HG03108 (cell line): ENCODE measurements at regions not wholly inside any gene's neighbourhood (a gene's known extent, or its start where the extent isn't known, plus 50 kb on each side); places are given as distances from the start of the nearest gene placed in this dataset.
"Not testable (repeated sequence)": the region's sequence is repeated elsewhere in the genome, so short reads cannot be mapped to it uniquely, and the experiment has no call there.

Experiments used
- ATAC-seq: cut with Tn5 transposase; IDR thresholded peaks from one replicate; pipeline ENCODE4 v1.9.1; 2021; ENCODE audit warnings: moderate library complexity; ENCODE audit not compliant: unreplicated experiment

DNA sequence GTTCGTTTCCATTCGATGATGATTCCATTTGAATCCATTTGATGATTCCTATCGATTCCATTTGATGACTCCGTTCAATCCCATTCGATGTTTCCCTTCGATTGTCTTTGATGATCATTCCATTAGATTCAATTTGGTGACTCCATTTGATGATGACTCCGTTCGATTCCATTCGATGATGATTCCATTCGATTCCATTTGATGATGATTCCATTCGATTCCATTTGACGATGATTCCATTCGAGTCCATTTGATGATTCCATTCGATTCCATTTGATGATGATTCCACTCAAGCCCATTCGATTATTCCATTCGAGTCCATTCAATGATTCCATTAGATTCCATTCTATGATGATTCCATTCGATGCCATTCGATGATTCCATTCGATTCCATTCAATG lies 2730.6 kb downstream of the RPIA start:
- ATAC-seq = not testable (repeated sequence)

DNA sequence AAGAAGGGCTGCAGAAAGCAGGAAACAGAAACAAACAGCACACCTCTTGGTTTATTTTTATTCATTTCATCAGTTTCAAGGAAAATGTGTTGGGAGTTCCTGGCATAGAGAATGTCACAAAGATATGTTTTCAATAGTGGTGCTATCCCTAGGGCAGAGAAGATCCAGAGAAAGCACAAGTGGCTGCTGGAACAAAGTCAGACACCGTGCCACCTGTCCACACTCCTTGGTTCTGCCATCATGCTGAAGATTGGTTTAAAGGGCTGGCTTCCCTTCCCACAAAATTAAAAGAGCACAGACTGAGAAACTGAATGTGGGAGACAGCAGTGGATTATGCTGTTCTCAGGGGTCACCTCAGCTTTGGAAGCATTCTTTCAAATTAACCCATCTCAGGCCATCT lies 2735.7 kb downstream of the RPIA start:
- ATAC-seq = not testable (repeated sequence)

DNA sequence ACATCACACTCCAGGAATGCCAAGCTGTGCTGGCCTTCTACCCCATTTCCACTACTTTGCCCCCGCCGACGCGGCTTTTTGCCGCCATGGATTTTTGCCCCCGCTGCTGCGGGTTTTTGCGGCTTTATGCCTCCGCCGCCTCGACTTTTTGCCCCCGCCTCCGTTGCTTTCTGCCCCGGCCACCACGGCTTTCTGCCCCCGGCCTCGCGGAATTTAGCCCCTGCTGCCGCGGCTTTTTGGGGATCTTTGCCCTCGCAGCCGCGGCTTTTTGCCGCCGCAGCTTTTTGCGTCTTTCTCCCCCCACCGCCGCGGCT lies 2750.4 kb downstream of the RPIA start:
- ATAC-seq = not testable (repeated sequence)

DNA sequence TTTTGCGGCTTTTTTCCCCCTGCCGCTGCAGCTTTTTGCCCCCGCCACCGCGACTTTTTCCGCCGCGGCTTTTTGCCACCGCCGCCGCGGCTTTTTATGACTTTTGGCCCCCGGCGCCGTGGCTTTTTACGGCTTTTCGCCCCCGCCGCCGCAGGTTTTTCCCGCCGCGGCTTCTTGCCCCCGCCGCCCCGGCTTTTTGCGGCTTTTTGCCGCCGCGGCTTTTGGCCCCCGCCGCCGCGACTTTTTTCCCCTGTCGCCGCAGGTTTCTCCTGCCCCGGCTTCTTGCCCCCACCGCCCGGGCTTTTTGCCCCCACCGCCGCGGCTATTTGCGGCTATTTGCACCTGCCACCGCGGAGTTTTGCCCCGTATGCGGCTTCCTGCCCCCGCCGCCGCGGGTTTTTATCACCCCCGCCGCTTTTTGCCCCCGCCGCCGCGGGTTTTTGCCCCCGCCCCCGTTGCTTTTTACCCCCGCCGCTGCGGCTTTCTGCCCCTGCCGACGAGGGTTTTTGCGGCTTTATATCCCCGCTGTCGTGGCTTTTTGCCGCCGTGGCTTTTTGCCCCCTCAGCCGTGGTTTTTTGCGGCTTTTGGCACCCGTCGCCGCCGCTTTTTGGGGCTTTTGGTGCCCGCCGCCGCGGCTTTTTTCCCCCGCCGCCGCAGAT lies 2750.9 kb downstream of the RPIA start:
- ATAC-seq = no peak

DNA sequence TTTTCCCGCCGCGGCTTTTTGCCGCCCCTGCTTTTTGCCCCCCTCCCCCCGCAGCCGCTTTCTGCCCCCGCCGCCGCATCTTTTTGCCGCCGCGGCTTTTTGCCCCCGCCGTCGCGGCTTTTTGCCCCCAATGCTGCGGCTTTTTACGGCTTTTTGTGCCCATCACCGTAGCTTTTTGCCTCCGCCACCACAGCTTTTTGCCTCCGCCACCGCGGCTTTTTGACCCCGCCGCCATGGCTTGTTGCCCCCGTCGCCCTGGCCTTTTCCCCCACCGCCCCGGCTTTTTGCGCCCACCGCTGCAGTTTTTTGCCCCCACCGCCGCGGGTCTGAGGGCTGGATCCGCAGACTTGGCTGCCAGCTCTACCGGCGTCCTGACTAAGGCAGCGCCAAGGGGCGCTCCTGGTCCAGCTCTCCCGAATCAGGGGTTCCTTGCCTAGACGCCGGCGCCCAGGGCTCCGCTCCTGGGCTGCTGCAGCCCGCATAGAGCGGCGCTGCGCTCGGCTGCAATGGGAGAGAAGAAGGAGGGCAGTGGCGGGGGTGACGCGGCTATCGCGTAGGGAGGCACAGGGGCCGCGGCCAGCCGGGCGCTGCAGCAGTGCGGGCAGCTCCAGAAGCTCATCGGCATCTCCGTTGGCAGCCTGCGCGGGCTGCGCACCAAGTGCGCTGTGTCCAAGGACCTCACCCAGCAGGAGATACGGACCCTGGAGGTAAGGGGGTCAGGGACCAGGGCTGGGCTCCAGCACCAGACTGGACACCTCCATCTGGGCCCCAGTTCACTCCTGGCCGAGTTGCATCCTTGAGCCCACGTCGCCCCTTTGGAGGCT lies 2751.6 kb downstream of the RPIA start:
- not testable (repeated sequence) for ATAC-seq

DNA sequence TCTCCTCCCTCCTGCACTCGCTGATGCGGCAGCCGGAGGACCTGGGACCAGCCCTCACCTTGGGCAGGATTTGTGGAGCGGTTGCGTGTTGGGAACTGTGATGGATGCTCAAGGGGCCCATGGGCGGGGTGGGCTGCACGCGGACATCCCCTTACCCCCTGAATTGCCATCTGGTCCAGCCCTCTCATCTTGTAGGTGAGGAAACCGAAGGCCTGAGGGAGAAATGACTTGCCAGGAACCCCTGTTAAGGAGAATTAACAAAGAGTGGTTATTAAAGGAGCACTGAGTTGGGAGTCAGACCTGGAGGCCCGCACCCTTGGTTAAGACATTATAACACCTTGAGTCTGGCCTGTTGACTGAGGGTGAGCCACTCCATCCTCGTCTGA lies 2752.2 kb downstream of the RPIA start:
- not testable (repeated sequence) for ATAC-seq

DNA sequence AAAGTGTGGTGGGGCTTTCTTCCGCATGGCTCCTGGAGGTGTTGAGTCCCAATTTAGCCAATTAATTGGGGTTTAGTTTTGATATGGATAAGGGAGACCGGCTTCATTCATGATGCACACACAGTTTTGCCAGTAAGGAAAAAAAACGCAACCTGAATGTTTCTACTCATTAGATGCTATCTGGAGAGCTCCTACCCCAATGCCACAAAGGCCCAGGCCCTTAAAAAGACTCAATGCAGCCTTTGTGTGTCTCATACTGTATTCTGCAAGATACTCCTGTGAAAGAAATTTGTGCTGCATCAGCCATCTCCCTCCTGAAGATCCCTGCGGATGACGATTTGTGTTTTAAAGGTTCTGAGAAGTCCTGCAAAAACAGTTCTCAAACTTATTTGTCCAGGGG lies 2754.2 kb downstream of the RPIA start:
- ATAC-seq = not testable (repeated sequence)

DNA sequence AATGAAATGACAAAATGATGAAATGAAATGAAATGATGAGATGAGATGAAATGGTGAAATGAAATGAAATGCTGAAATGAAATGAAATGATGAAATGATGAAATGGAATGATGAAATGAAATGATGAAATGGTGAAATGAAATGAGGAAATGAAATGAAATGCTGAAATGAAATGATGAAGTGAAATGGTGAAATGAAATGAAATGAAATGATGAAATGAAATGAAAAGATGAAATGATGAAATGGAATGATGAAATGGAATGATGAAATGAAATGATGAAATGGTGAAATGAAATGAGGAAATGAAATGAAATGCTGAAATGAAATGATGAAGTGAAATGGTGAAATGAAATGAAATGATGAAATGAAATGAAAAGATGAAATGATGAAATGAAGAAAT lies 2755.0 kb downstream of the RPIA start:
- not testable (repeated sequence) for ATAC-seq

DNA sequence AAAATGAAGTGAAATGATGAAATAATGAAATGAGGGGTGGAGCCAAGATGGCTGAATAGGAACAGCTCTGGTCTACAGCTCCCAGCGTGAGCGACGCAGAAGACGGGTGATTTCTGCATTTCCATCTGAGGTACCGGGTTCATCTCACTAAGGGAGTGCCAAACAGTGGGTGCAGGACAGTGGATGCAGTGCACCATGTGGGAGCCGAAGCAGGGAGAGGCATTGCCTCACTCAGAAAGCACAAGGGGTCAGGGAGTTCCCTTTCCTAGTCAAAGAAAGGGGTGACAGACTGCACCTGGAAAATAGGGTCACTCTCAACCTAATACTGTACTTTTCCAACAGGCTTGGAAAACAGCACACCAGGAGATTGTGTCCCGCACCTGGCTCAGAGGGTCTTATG lies 2755.4 kb downstream of the RPIA start:
- ATAC-seq = not testable (repeated sequence)

DNA sequence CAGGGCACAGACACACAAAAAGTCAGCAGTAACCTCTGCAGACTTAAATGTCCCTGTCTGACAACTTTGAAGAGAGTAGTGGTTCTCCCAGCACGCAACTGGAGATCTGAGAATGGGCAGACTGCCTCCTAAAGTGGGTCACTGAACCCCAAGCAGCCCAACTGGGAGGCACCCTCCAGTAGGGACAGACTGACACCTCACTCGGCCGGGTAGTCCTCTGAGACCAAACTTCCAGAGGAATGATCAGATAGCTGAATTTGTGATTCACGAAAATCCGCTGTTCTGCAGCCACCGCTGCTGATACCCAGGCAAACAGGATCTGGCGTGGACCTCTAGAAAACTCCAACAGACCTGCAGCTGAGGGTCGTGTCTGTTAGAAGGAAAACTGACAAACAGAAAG lies 2756.0 kb downstream of the RPIA start:
- ATAC-seq = not testable (repeated sequence)

DNA sequence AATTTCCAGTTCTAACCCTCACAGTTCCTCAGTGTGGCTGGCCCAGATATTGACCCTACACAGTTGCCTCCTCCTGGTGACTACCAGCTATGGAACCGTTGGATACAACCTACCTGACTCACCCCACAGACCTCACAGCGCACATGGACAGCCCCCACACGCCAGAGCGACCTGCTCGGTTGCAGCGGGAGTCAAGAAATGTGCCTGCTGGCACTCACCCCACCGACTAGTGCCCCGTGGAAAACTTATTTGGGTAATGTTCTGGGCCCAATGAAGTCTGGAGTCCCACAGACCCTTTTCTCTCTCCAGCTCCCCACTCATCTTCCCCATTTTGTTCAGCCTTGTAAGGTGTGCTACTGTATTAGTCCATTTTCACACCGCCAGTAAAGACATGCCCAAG lies 2770.8 kb downstream of the RPIA start:
- not testable (repeated sequence) for ATAC-seq

DNA sequence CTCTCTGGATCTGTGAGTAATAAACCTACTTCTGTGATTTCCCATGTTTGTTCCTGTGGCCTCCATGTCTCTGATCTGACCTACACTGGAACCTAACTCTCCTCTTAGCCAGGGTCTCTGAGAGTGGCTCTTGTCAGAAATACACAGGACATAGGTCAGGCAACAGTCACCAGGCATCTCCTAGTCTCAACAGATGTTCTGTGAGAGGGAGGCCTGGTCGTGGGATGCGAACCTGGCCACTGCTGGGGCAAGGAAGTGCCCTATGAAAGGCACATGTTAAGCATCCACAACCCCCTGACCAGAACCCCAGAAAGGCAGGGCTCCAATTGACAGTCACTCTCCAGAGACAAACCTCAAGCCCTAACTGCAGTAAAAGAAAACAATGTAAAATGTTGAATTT lies 2771.5 kb downstream of the RPIA start:
- ATAC-seq = not testable (repeated sequence)

DNA sequence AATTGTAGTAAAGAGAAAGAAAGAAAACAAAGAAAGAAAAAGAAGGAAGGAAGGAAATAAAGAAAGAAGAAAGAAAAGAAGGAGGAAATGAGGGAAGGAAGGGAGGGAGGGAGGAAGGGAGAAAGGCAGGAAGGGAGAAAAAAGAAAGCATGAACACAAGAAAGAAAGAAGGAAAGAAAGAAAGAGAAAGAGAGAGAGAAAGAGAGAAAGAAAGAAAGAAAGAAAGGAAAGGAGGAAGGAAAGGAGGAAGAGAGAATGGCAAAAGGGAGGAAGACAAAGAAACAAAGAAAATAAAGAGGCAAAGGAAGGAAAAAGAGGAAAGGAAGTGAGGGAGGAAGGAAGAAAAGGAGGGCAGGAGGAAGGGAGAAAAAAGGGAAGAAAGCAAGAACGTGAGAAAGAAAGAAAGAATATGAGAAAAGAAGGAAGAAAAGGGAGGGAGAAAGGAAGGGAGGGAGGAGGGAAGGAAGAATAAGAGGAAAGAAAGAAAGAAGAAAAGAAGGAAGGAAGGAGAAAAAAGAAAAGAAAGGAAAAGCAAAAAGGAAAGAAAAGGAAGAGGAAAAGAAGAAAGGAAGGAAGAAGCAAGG lies 2775.4 kb downstream of the RPIA start:
- ATAC-seq = not testable (repeated sequence)

DNA sequence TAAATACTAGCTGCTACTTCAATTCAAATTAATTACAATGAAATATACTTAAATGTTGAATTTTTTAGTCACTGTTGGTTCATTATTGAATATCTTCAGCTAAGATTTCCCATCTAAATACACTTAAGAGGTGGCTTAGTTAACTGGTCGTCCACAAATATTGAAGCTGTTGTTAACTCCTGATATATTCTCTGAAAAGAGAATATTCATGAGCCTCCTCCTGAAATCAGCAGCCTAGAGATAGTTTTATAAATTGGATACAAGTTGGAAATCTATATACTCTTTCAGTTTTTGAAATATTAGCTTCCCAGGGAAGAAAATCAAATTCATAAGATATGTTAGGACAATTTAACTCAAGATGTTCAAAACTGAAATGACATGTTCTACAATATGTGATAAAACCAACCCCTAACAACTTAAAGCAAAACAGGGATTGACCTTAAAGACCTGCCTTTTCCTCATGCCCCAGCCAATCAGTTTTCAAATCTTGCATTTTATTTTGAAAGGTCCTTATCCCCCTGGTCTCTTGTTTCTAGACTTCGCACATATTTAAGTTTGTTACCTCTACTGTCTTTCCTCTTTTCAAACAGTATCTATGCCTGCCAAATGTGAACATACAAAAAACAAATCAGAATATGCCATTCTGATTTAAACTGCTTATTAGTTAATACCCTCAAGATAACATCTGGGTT lies 2784.9 kb downstream of the RPIA start:
- not testable (repeated sequence) for ATAC-seq

DNA sequence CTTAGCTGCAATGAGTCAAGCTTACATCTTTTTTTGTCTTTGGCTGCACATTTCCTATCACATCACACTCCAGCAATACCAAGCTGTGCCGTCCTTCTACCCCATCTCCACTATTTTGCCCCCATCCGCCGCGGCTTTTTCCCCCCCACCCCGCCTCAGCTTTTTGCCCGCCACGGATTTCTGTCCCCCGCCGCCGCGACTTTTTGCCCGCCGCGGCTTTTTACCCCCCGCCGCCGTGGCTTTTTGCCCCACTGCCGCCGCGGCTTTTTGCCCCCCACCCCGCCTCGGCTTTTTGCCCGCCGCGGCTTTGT lies 2785.4 kb downstream of the RPIA start:
- ATAC-seq = not testable (repeated sequence)

DNA sequence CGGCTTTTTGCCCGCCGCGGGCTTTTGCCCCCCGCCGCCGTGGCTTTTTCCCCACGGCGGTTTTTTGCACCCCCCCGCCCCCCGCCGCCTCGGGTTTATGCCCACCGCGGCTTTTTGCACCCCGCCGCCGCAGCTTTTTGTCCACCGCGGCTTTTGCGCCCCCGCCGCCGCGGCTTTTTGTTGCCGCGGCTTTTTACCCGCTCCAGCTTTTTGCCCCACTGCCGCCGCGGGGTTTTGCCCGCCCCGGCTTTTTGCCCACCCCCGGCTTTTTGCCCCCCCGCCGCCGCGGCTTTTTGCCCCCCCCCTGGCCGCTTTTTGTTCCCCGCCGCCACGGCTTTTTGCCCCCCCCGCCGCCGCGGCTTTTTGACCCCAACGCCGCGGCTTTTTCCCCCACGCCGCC lies 2785.8 kb downstream of the RPIA start:
- not testable (repeated sequence) for ATAC-seq

DNA sequence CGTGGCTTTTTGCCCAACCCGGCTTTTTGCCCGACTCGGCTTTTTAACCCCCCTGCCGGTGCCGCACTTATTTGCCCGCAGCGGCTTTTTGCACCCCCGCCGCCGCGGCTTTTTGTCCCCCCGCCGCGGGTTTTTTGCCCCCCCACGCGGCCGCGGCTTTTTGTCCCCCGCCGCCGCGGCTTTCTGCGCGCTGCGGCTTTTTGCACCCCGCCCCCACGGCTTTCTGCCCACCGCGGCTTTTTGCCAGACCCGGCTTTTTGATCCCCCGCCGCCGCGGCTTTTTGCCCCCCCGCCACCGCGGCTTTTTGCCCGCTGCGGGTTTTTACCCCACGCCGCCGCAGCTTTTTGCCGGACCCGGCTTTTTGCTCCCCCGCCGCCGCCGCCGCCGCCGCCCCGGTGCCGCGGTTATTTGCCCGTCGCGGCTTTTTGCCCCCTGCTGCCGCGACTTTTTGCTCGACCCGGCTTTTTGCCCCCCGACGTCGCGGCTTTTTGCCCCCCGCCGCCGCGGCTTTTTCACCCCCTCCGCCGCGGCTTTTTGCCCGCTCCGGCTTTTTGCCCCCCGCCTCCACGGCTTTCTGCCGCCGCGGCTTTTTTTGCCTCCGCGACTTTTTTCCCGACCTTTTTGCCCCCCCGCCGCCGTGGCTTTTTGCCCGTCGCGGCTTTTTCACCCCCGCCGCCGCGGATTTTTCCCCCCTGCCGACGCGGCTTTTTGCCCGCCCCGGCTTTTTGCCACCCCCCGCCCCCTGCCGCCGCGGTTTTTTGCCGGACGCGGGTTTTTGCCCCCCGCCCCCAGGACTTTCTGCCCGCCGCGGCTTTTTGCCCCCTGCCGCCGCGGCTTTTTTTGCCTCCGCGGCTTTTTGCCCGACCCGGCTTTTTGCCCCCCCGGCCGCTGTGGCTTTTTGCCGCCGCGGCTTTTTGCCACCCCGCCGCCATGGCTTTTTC lies 2786.5 kb downstream of the RPIA start:
- ATAC-seq = no peak

DNA sequence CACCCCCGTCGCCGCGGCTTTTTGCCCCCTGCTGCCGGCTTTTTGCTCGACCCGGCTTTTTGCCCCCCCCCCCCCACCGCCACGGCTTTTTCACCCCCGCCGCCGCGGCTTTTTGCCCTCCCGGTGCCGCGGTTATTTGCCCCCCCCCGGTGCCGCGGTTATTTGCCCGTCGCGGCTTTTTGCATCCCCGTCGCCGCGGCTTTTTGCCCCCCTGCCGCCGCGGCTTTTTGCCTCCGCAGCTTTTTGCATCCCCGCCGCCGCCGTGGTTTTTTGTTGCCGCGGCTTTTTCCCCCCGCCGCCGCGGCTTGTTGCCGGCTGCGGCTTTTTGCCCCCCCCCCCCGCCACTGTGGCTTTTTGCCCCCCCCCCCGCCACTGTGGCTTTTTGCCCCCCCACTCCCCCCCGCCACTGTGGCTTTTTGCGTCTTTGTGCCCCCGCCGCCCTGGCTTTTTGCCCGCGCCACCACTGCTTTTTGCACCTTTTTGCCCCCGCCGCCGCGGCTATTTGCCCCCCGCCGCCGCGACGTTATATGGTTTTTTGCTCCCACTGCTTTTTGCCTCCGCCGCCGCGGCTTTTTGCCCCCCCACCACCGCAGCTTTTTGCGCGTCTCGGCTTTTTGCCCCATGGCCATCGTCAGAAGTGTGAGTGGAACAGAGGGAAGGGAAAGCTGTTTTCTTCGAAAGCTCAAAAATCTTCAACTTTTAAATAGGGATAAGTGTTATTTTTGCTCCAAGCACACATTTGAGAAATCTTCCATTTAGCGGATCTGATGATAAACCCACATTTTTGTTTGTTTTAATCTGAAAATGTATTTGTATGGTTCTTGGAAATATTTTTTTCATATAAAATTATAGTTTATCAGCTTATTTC lies 2787.6 kb downstream of the RPIA start:
- ATAC-seq = not testable (repeated sequence)

DNA sequence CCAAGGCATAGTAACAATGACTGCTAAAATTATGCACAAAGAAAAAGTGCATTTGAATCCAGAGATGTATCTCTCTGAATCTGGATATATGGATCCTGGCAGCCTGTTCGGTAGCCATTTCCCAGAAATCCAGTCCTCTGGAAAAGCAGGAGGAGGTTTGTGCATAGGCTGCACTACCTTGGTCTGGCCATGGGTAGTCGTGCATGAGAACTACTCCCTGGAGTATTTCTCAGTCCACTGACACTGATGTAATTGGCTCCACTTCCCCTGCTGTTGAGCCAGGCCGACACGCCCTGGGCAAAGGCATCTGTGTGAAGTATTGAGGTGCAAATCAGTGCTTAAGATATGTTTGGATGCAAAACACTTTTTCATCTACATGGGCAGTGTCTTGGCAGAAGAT lies 2793.8 kb downstream of the RPIA start:
- not testable (repeated sequence) for ATAC-seq
